B cell (primary cell): ENCODE measurements at regions not wholly inside any gene's neighbourhood (a gene's known extent, or its start where the extent isn't known, plus 50 kb on each side); places are given as distances from the start of the nearest gene placed in this dataset.

Experiments
- ATAC-seq: fragments of 200-7000 bp; cut with Tn5 transposase; one replicate; pipeline ENCODE4 v1.10.0; 2021; ENCODE audit warnings: low read depth, mild to moderate bottlenecking, moderate number of reproducible peaks, moderate library complexity
- CTCF ChIA-PET: fragments of 350-600 bp; sonication (Branson Sonifier 250); formaldehyde crosslinking; loops from one replicate; lab custom pipeline; 2021; ENCODE audit warnings: antibody characterized with exemption, inconsistent platforms; lab: Charles Lee
- POLR2A ChIA-PET: fragments of 350-600 bp; sonication (Branson Sonifier 250); formaldehyde crosslinking; loops from one replicate; lab custom pipeline; 2021; ENCODE audit warnings: antibody characterized with exemption; lab: Charles Lee
- DNase-seq: peaks from one replicate; pipeline ENCODE4 v3.0.0; 2013
- H2AFZ ChIP-seq: 2 replicates; pipeline ENCODE4 v1.6.1; 2012; ENCODE audit warnings: mild to moderate bottlenecking, low read depth, low read length; ENCODE audit not compliant: insufficient read depth, poor library complexity, severe bottlenecking
- H3K27ac ChIP-seq, 2 donors: 1 replicate in 1 of 2; 2 replicates in 1 of 2; pipeline ENCODE4 v1.5.1; 2012 to 2013; ENCODE audit warnings: low read length in 2 of 2, mild to moderate bottlenecking in 2 of 2, moderate library complexity in 1 of 2
- H3K27me3 ChIP-seq, 4 experiments: fragments of 200-600 bp in 1 of 4; sonication (generic) in 1 of 4; replicated peaks in 1 of 4; 1 replicate in 2 of 4; 2 replicates in 2 of 4; pipeline versions ENCODE4 v1.6.1 to v1.7.0; 2013 to 2016; ENCODE audit warnings: low read length in 3 of 4, mild to moderate bottlenecking in 2 of 4, mixed read lengths in 1 of 4, moderate library complexity in 1 of 4; ENCODE audit not compliant: insufficient read depth in 4 of 4, control insufficient read depth in 3 of 4; ENCODE audit errors: control extremely low read depth in 1 of 4
- H3K36me3 ChIP-seq, 2 experiments: replicated peaks in 1 of 2; 1 replicate in 1 of 2; 2 replicates in 1 of 2; pipeline versions ENCODE4 v1.6.1 to v1.7.1; 2013; ENCODE audit warnings: low read length in 1 of 2; ENCODE audit not compliant: insufficient read depth in 2 of 2, control insufficient read depth in 1 of 2; ENCODE audit errors: control extremely low read depth in 1 of 2, extremely low read depth in 1 of 2
- H3K4me1 ChIP-seq, 2 donors: fragments of 200-600 bp in 1 of 2; sonication (generic) in 1 of 2; 1 replicate in 1 of 2; 2 replicates in 1 of 2; pipeline versions ENCODE4 v1.5.1 to v1.6.1; 2013 to 2017; ENCODE audit warnings: low read length in 2 of 2; ENCODE audit not compliant: control insufficient read depth in 2 of 2, insufficient read depth in 2 of 2
- H3K4me2 ChIP-seq: replicated peaks from 2 replicates; pipeline ENCODE3; 2012; ENCODE audit warnings: mild to moderate bottlenecking, low read depth, low read length; ENCODE audit not compliant: poor library complexity, severe bottlenecking
- H3K4me3 ChIP-seq, 5 experiments: fragments of 200-600 bp in 1 of 5; sonication (generic) in 1 of 5; 1 replicate in 3 of 5; 2 replicates in 2 of 5; pipeline versions ENCODE4 v1.5.1 to v1.7.0; 2011 to 2016; ENCODE audit warnings: low read length in 4 of 5, mild to moderate bottlenecking in 4 of 5, low read depth in 2 of 5, control low read depth in 1 of 5, moderate library complexity in 1 of 5; ENCODE audit not compliant: insufficient read depth in 1 of 5; ENCODE audit errors: control extremely low read depth in 1 of 5, extremely low read depth in 1 of 5
- H3K79me2 ChIP-seq: fragments of 200-600 bp; sonication (generic); one replicate; pipeline ENCODE4 v1.6.0; 2016; ENCODE audit warnings: low read length; ENCODE audit not compliant: control insufficient read depth, insufficient read depth
- H3K9ac ChIP-seq: fragments of 200-600 bp; sonication (generic); 2 replicates; pipeline ENCODE4 v1.6.1; 2017; ENCODE audit warnings: mild to moderate bottlenecking, low read length, moderate library complexity
- H3K9me3 ChIP-seq, 3 donors: one replicate each; pipeline versions ENCODE4 v1.6.1 to v1.7.1; 2013; ENCODE audit warnings: low read length in 2 of 3; ENCODE audit not compliant: control insufficient read depth in 2 of 3, insufficient read depth in 1 of 3; ENCODE audit errors: control extremely low read depth in 1 of 3
- H4K20me1 ChIP-seq: 2 replicates; pipeline ENCODE4 v1.6.0; 2012; ENCODE audit warnings: mild to moderate bottlenecking, low read length; ENCODE audit not compliant: insufficient read depth, control insufficient read depth, poor library complexity, severe bottlenecking
- H3K27ac Mint-ChIP-seq: one replicate; pipeline ENCODE4 v1.8.0; 2021; ENCODE audit warnings: mixed read lengths
- H3K27me3 Mint-ChIP-seq: one replicate; pipeline ENCODE4 v1.8.0; 2021; ENCODE audit warnings: mixed read lengths
- H3K4me1 Mint-ChIP-seq: one replicate; pipeline ENCODE4 v1.8.0; 2021; ENCODE audit warnings: mixed read lengths
- H3K4me3 Mint-ChIP-seq: one replicate; pipeline ENCODE4 v1.8.0; 2021; ENCODE audit warnings: mixed read lengths
- H3K9me3 Mint-ChIP-seq: one replicate; pipeline ENCODE4 v1.8.0; 2022; ENCODE audit warnings: mixed read lengths; ENCODE audit not compliant: insufficient read depth
- CTCF ChIP-seq: fragments of 200-600 bp; IDR thresholded peaks from one replicate; pipeline ENCODE4 v1.8.0; 2022; ENCODE audit warnings: antibody characterized with exemption, mild to moderate bottlenecking
- EZH2 ChIP-seq: IDR thresholded peaks from 2 replicates; pipeline ENCODE4 v1.6.1; 2012; ENCODE audit warnings: borderline replicate concordance, low read depth, mild to moderate bottlenecking, moderate library complexity, low read length; ENCODE audit not compliant: insufficient read depth, poor library complexity, severe bottlenecking
- WGBS: methylation state at CpG from one replicate; pipeline ENCODE4 v1.1.5; 2013; ENCODE audit warnings: missing lambda C conversion rate; ENCODE audit not compliant: insufficient coverage; 5-methylcytosine and 5-hydroxymethylcytosine counted together
- intact Hi-C: fragments of 100-400 bp; cut with micrococcal nuclease; formaldehyde crosslinking; loops from one replicate; pipeline ENCODE4 v1.10.0; 2022

- Histone ChIP-seq H4K20me1 (no peaks in the 10 kb centered on the region), H2AFZ (no peak overlapping the region), H3K4me2 (no peak overlapping the region), H3K27ac (no peak overlapping the region), H3K9ac (no peak overlapping the region), H3K4me1 (peaks cover 24 to 26% of the 10 kb centered on the region in 2 donors), H3K9me3 (no peaks in the 10 kb centered on the region), H3K79me2 (no peaks in the 10 kb centered on the region), H3K27me3 (no peaks in the 10 kb centered on the region), H3K36me3 (no peaks in the 10 kb centered on the region), H3K4me3 (no peak overlapping the region)
- ChIA-PET POLR2A (no interaction called here), CTCF (interaction anchor here (0.7 kb wide), 1 partner anchor 576 kb away, joined by 3 read pairs; no protein-coding TSS in a partner anchor)
- DNase-seq (no peak), ATAC-seq (no peak)
- peaks cover 27% of the 10 kb centered on the region for H3K4me1 Mint-ChIP-seq
- H3K27me3 Mint-ChIP-seq: no peaks in the 10 kb centered on the region
- no peak overlapping the region for H3K4me3 Mint-ChIP-seq
- TF ChIP-seq CTCF: no peak
- no peak for TF ChIP-seq EZH2
- no CpG with 5 or more reads among the region's 2 CpGs for WGBS
- no peaks in the 10 kb centered on the region for H3K9me3 Mint-ChIP-seq
- intact Hi-C loops: no loop called here
- H3K27ac Mint-ChIP-seq: no peak overlapping the region
Observed at GRCh38 chr13:80033951-80034350, 307.0 kb downstream of the SPRY2 start.

- H3K27ac Mint-ChIP-seq: no peak overlapping the region
- Histone ChIP-seq H3K4me3 (no peak overlapping the region), H3K27me3 (no peaks in the 10 kb centered on the region), H3K9ac (no peak overlapping the region), H3K36me3 (no peaks in the 10 kb centered on the region), H3K79me2 (no peaks in the 10 kb centered on the region), H3K4me2 (no peak overlapping the region), H3K9me3 (no peaks in the 10 kb centered on the region), H2AFZ (no peak overlapping the region), H3K4me1 (peaks cover 19% of the 10 kb centered on the region in 2 donors), H3K27ac (no peak overlapping the region), H4K20me1 (no peaks in the 10 kb centered on the region)
- no peak overlapping the region for H3K4me3 Mint-ChIP-seq
- no peak for ATAC-seq
- TF ChIP-seq CTCF: no peak
- no peak for TF ChIP-seq EZH2
- intact Hi-C loops: no loop called here
- no peak for DNase-seq
- H3K4me1 Mint-ChIP-seq: peaks cover 21% of the 10 kb centered on the region
- CTCF ChIA-PET: no interaction called here
- H3K9me3 Mint-ChIP-seq: no peaks in the 10 kb centered on the region
- POLR2A ChIA-PET: no interaction called here
- H3K27me3 Mint-ChIP-seq: no peaks in the 10 kb centered on the region
- WGBS: no CpG with 5 or more reads among the region's 1 CpG
Observed at GRCh38 chr13:80033286-80033685, 307.6 kb downstream of the SPRY2 start.
